Liver (tissue), 8 donors: ENCODE measurements at regions not wholly inside any gene's neighbourhood (a gene's known extent, or its start where the extent isn't known, plus 50 kb on each side); places are given as distances from the start of the nearest gene placed in this dataset.

ENCODE experiments used
- DNase-seq: peaks from one replicate; pipeline ENCODE4 v3.0.0-alpha.2; 2017; ENCODE audit warnings: low spot score
- H3K27ac ChIP-seq, 2 donors: one replicate each; pipeline ENCODE4 v1.7.0; 2013; ENCODE audit warnings: inconsistent platforms in 2 of 2, low read length in 2 of 2, control low read depth in 1 of 2, low read depth in 1 of 2, mild to moderate bottlenecking in 1 of 2
- H3K27me3 ChIP-seq, 4 donors: one replicate each; pipeline versions ENCODE4 v1.6.1 to v1.7.0; 2013; ENCODE audit warnings: low read length in 3 of 4, inconsistent platforms in 1 of 4, mild to moderate bottlenecking in 1 of 4, moderate library complexity in 1 of 4; ENCODE audit not compliant: control insufficient read depth in 4 of 4, insufficient read depth in 4 of 4
- H3K36me3 ChIP-seq, 4 donors: one replicate each; pipeline versions ENCODE4 v1.6.1 to v1.7.0; 2013; ENCODE audit warnings: low read length in 3 of 4, mild to moderate bottlenecking in 3 of 4, low read depth in 1 of 4, moderate library complexity in 1 of 4; ENCODE audit not compliant: control insufficient read depth in 4 of 4, insufficient read depth in 3 of 4
- H3K4me1 ChIP-seq, 4 donors: one replicate each; pipeline versions ENCODE4 v1.6.1 to v1.7.0; 2013; ENCODE audit warnings: low read length in 3 of 4, mild to moderate bottlenecking in 3 of 4, moderate library complexity in 1 of 4; ENCODE audit not compliant: control insufficient read depth in 4 of 4, insufficient read depth in 4 of 4
- H3K4me3 ChIP-seq, 3 donors: one replicate each; pipeline versions ENCODE4 v1.6.1 to v1.7.0; 2013; ENCODE audit warnings: low read length in 3 of 3, control low read depth in 1 of 3, low read depth in 1 of 3, mild to moderate bottlenecking in 1 of 3
- H3K9ac ChIP-seq, 2 donors: one replicate each; pipeline ENCODE4 v1.7.0; 2013; ENCODE audit warnings: low read length in 2 of 2, mild to moderate bottlenecking in 2 of 2, moderate library complexity in 2 of 2, control low read depth in 1 of 2, low read depth in 1 of 2
- H3K9me3 ChIP-seq, 4 donors: one replicate each; pipeline versions ENCODE4 v1.6.1 to v1.7.0; 2013; ENCODE audit warnings: low read length in 3 of 4; ENCODE audit not compliant: control insufficient read depth in 4 of 4
- CTCF ChIP-seq: fragments of 150-350 bp; IDR thresholded peaks from 2 replicates; pipeline ENCODE4 v1.5.1; 2017; ENCODE audit warnings: improper control_type of control experiment, low read depth, low read length; ENCODE audit not compliant: missing input control
- EGR1 ChIP-seq, 2 donors: IDR thresholded peaks; 2 replicates each; pipeline ENCODE4 v1.6.1; 2016 to 2018; ENCODE audit warnings: antibody characterized with exemption in 2 of 2, low read depth in 2 of 2
- FOXA1 ChIP-seq: IDR thresholded peaks from 2 replicates; pipeline ENCODE4 v1.6.1; 2016; ENCODE audit warnings: antibody characterized with exemption
- FOXA2 ChIP-seq: IDR thresholded peaks from 2 replicates; pipeline ENCODE4 v1.6.1; 2016; ENCODE audit warnings: antibody characterized with exemption
- GABPA ChIP-seq, 2 donors: IDR thresholded peaks in 1 of 2; conservative IDR thresholded peaks in 1 of 2; 2 replicates each; pipeline ENCODE4 v1.6.1; 2016; ENCODE audit warnings: antibody characterized with exemption in 2 of 2, mild to moderate bottlenecking in 1 of 2, moderate library complexity in 1 of 2
- HNF4A ChIP-seq, 2 donors: conservative IDR thresholded peaks; 2 replicates each; pipeline ENCODE4 v1.6.1; 2016; ENCODE audit warnings: antibody characterized with exemption in 2 of 2, mild to moderate bottlenecking in 2 of 2
- HNF4G ChIP-seq: IDR thresholded peaks from 2 replicates; pipeline ENCODE4 v1.6.1; 2016; ENCODE audit warnings: antibody characterized with exemption
- JUND ChIP-seq, 2 donors: IDR thresholded peaks; 2 replicates each; pipeline ENCODE4 v1.6.1; 2016; ENCODE audit warnings: antibody characterized with exemption in 2 of 2
- NR2F2 ChIP-seq: IDR thresholded peaks from 2 replicates; pipeline ENCODE4 v1.6.1; 2016; ENCODE audit warnings: antibody characterized with exemption
- RAD21 ChIP-seq, 2 donors: IDR thresholded peaks; 2 replicates each; pipeline ENCODE4 v1.6.1; 2016; ENCODE audit warnings: antibody characterized with exemption in 2 of 2, mild to moderate bottlenecking in 2 of 2
- REST ChIP-seq: IDR thresholded peaks from 2 replicates; pipeline ENCODE4 v1.6.1; 2016; ENCODE audit warnings: antibody characterized with exemption, mild to moderate bottlenecking
- RXRA ChIP-seq, 2 donors: IDR thresholded peaks; 2 replicates each; pipeline ENCODE4 v1.6.1; 2017 to 2018; ENCODE audit warnings: antibody characterized with exemption in 2 of 2, mild to moderate bottlenecking in 1 of 2
- SP1 ChIP-seq: IDR thresholded peaks from 2 replicates; pipeline ENCODE4 v1.6.1; 2018; ENCODE audit warnings: antibody characterized with exemption, mild to moderate bottlenecking
- TAF1 ChIP-seq: conservative IDR thresholded peaks from 2 replicates; pipeline ENCODE4 v1.6.1; 2016; ENCODE audit warnings: antibody characterized with exemption, mild to moderate bottlenecking
- YY1 ChIP-seq: IDR thresholded peaks from 2 replicates; pipeline ENCODE4 v1.6.1; 2016; ENCODE audit warnings: antibody characterized with exemption, mild to moderate bottlenecking
- ZBTB33 ChIP-seq: IDR thresholded peaks from 2 replicates; pipeline ENCODE4 v1.6.1; 2016; ENCODE audit warnings: antibody characterized with exemption
- WGBS: extraction: QIAGEN DNeasy Blood & Tissue Kit; methylation state at CpG from one replicate; pipeline ENCODE4 v1.1.7; 2013; 5-methylcytosine and 5-hydroxymethylcytosine counted together
- TF ChIP-seq, protein P1 (sequence below): IDR thresholded peaks from 2 replicates; pipeline ENCODE4 v1.6.1; 2016; ENCODE audit warnings: antibody characterized with exemption
- TF ChIP-seq, protein P2 (sequence below): IDR thresholded peaks from 2 replicates; pipeline ENCODE4 v1.6.1; 2016; ENCODE audit warnings: antibody characterized with exemption
- donor health status: healthy.
- donor health status: healthy.
- donor health status: healthy.
- donor health status: healthy.
- donor health status: healthy.

- WGBS = 95% methylated on average over 19 of the region's 19 CpGs
- Histone ChIP-seq H3K9me3 (no peaks in the 10 kb centered on the region), H3K4me1 (no peaks in the 10 kb centered on the region), H3K4me3 (no peak overlapping the region), H3K27me3 (no peaks in the 10 kb centered on the region), H3K9ac (no peak overlapping the region), H3K36me3 (no peaks in the 10 kb centered on the region), H3K27ac (no peak overlapping the region)
- no peak for DNase-seq
- TF ChIP-seq EGR1 (IDR thresholded peaks at IDR 0.05; ENCODE audit: low read depth in 2 of 2) (no peak), GABPA (IDR thresholded peaks at IDR 0.05 in 1 of 2, conservative IDR thresholded peaks at IDR 0.05 in 1 of 2) (no peak), SP1 (no peak), YY1 (no peak)
- TF ChIP-seq, protein P1, sequence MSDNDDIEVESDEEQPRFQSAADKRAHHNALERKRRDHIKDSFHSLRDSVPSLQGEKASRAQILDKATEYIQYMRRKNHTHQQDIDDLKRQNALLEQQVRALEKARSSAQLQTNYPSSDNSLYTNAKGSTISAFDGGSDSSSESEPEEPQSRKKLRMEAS = no peak
Measured at GRCh38 chr18:75154997-75155396, 53.9 kb downstream of the PTGR3 start.

GRCh38 chr18:75154259-75154658, 54.7 kb downstream of the PTGR3 start:
- TF ChIP-seq RXRA (IDR thresholded peaks at IDR 0.05) = no peak
- TF ChIP-seq TAF1 = no peak
- no peak for TF ChIP-seq GABPA (IDR thresholded peaks at IDR 0.05 in 1 of 2, conservative IDR thresholded peaks at IDR 0.05 in 1 of 2)
- TF ChIP-seq FOXA1 = no peak
- TF ChIP-seq, protein P2, sequence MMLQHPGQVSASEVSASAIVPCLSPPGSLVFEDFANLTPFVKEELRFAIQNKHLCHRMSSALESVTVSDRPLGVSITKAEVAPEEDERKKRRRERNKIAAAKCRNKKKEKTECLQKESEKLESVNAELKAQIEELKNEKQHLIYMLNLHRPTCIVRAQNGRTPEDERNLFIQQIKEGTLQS = no peak
- TF ChIP-seq SP1 = no peak
- TF ChIP-seq, protein P1 = no peak
- no peak for TF ChIP-seq EGR1 (IDR thresholded peaks at IDR 0.05; ENCODE audit: low read depth in 2 of 2)
- TF ChIP-seq REST = no peak
- TF ChIP-seq ZBTB33 = no peak
- no peak for TF ChIP-seq HNF4G
- no peak for TF ChIP-seq HNF4A (conservative IDR thresholded peaks at IDR 0.05)
- no peak for TF ChIP-seq NR2F2
- no peak for TF ChIP-seq JUND (IDR thresholded peaks at IDR 0.05)
- no peak for TF ChIP-seq YY1
- no peak for TF ChIP-seq FOXA2
- no peak for TF ChIP-seq CTCF
- no peak for TF ChIP-seq RAD21 (IDR thresholded peaks at IDR 0.05)
- Histone ChIP-seq H3K36me3 (no peaks in the 10 kb centered on the region), H3K27ac (no peak overlapping the region), H3K9me3 (no peaks in the 10 kb centered on the region), H3K9ac (no peak overlapping the region), H3K27me3 (no peaks in the 10 kb centered on the region), H3K4me1 (no peaks in the 10 kb centered on the region), H3K4me3 (no peak overlapping the region)
- no peak for DNase-seq
- 89% methylated on average over 6 of the region's 6 CpGs for WGBS
